CD4-positive, alpha-beta T cell (primary cell): ENCODE measurements at regions not wholly inside any gene's neighbourhood (a gene's known extent, or its start where the extent isn't known, plus 50 kb on each side); places are given as distances from the start of the nearest gene placed in this dataset.

ENCODE experiments used
- ATAC-seq: fragments of 200-7000 bp; cut with Tn5 transposase; one replicate; pipeline ENCODE4 v1.10.0; 2022; ENCODE audit warnings: mild to moderate bottlenecking; ENCODE audit not compliant: poor library complexity
- CTCF ChIA-PET: fragments of 350-600 bp; sonication (Branson Sonifier 250); formaldehyde crosslinking; loops from one replicate; lab custom pipeline; 2021; ENCODE audit warnings: antibody characterized with exemption, inconsistent platforms; lab: Charles Lee
- POLR2A ChIA-PET: fragments of 350-600 bp; sonication (Branson Sonifier 250); formaldehyde crosslinking; loops from one replicate; lab custom pipeline; 2021; ENCODE audit warnings: antibody characterized with exemption, inconsistent platforms; lab: Charles Lee
- DNase-seq, 14 experiments: peaks; one replicate each; pipeline ENCODE4 v3.0.0-alpha.2; 2013 to 2020; ENCODE audit warnings: mixed read lengths in 2 of 14
- H3K27ac ChIP-seq, 2 donors: one replicate each; pipeline versions ENCODE4 v1.5.1 to v1.7.0; 2013; ENCODE audit warnings: low read length in 2 of 2, low read depth in 1 of 2, mild to moderate bottlenecking in 1 of 2
- H3K27me3 ChIP-seq, 2 experiments: 1 replicate in 1 of 2; 2 replicates in 1 of 2; pipeline versions ENCODE4 v1.6.1 to v1.7.0; 2013; ENCODE audit warnings: low read length in 2 of 2, control low read depth in 1 of 2, mild to moderate bottlenecking in 1 of 2, moderate library complexity in 1 of 2; ENCODE audit not compliant: insufficient read depth in 2 of 2, control insufficient read depth in 1 of 2
- H3K36me3 ChIP-seq: one replicate; pipeline ENCODE4 v1.6.1; 2013; ENCODE audit warnings: low read length, control low read depth; ENCODE audit not compliant: insufficient read depth
- H3K4me1 ChIP-seq: one replicate; pipeline ENCODE4 v1.6.1; 2013; ENCODE audit warnings: low read length, control low read depth; ENCODE audit not compliant: insufficient read depth
- H3K4me3 ChIP-seq: one replicate; pipeline ENCODE4 v1.5.1; 2013; ENCODE audit warnings: mild to moderate bottlenecking, low read length, moderate library complexity
- H3K9me3 ChIP-seq, 2 experiments: 1 replicate in 1 of 2; 2 replicates in 1 of 2; pipeline versions ENCODE4 v1.6.1 to v1.7.0; 2013; ENCODE audit warnings: low read length in 2 of 2, mild to moderate bottlenecking in 2 of 2, control low read depth in 1 of 2, moderate library complexity in 1 of 2; ENCODE audit not compliant: control insufficient read depth in 1 of 2, insufficient read depth in 1 of 2
- H3K27ac Mint-ChIP-seq: one replicate; pipeline ENCODE4 v1.8.0; 2020; ENCODE audit warnings: mixed read lengths
- H3K27me3 Mint-ChIP-seq: one replicate; pipeline ENCODE4 v1.8.0; 2021; ENCODE audit warnings: mixed read lengths
- H3K36me3 Mint-ChIP-seq: one replicate; pipeline ENCODE4 v1.8.0; 2021; ENCODE audit warnings: low read depth, mixed read lengths
- H3K4me1 Mint-ChIP-seq: one replicate; pipeline ENCODE4 v1.8.0; 2021; ENCODE audit warnings: low read depth, mixed read lengths
- H3K4me3 Mint-ChIP-seq: one replicate; pipeline ENCODE4 v1.8.0; 2020; ENCODE audit warnings: mild to moderate bottlenecking, mixed read lengths
- H3K9me3 Mint-ChIP-seq: one replicate; pipeline ENCODE4 v1.8.0; 2020; ENCODE audit warnings: mixed read lengths
- intact Hi-C, 2 experiments: fragments of 100-400 bp; cut with DNase I in 1 of 2; cut with micrococcal nuclease in 1 of 2; formaldehyde crosslinking; loops; one replicate each; pipeline versions ENCODE4 v1.15.1 to v1.9.0; 2023 to 2025; cut with DNase I, micrococcal nuclease
- TF ChIP-seq, protein P1 (sequence below): fragments of 200-600 bp; IDR thresholded peaks from one replicate; pipeline ENCODE4 v1.8.0; 2022; ENCODE audit warnings: antibody characterized with exemption, mild to moderate bottlenecking

DNA sequence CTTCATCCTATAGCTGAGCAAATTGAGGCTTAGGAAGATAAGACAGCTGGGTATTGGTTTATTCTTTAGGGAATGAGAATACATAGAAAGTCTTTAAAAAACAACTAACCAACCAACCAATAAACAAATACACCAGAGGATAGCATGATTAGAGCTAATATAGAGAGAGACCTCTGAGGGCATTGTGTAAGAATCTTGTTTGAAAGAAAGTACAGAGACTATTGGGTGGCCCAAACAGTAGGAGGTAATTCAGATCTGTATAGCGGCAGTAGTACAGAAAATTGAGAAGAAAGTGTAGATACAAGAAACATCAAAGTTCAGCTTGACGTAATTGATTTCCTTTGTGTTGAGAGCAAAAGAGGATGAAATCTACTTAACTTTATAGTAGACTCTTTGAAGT lies 1951.0 kb upstream of the ADGRL3 start:
- no peak overlapping the region for H3K27ac Mint-ChIP-seq
- Histone ChIP-seq H3K4me1 (no peaks in the 10 kb centered on the region), H3K36me3 (no peaks in the 10 kb centered on the region), H3K4me3 (no peak overlapping the region), H3K9me3 (peaks cover 0 to 5% of the 10 kb centered on the region in 2 experiments), H3K27me3 (no peaks in the 10 kb centered on the region), H3K27ac (no peak overlapping the region)
- no peak overlapping the region for H3K4me3 Mint-ChIP-seq
- H3K27me3 Mint-ChIP-seq, result no peaks in the 10 kb centered on the region
- POLR2A ChIA-PET, result no interaction called here
- TF ChIP-seq, protein P1, sequence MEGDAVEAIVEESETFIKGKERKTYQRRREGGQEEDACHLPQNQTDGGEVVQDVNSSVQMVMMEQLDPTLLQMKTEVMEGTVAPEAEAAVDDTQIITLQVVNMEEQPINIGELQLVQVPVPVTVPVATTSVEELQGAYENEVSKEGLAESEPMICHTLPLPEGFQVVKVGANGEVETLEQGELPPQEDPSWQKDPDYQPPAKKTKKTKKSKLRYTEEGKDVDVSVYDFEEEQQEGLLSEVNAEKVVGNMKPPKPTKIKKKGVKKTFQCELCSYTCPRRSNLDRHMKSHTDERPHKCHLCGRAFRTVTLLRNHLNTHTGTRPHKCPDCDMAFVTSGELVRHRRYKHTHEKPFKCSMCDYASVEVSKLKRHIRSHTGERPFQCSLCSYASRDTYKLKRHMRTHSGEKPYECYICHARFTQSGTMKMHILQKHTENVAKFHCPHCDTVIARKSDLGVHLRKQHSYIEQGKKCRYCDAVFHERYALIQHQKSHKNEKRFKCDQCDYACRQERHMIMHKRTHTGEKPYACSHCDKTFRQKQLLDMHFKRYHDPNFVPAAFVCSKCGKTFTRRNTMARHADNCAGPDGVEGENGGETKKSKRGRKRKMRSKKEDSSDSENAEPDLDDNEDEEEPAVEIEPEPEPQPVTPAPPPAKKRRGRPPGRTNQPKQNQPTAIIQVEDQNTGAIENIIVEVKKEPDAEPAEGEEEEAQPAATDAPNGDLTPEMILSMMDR, result no peak
- DNase-seq (no peak), ATAC-seq (no peak)
- intact Hi-C loops, result no loop called here
- H3K4me1 Mint-ChIP-seq, result no peaks in the 10 kb centered on the region
- CTCF ChIA-PET, result no interaction called here
- peaks cover 3% of the 10 kb centered on the region for H3K9me3 Mint-ChIP-seq
- no peaks in the 10 kb centered on the region for H3K36me3 Mint-ChIP-seq

DNA sequence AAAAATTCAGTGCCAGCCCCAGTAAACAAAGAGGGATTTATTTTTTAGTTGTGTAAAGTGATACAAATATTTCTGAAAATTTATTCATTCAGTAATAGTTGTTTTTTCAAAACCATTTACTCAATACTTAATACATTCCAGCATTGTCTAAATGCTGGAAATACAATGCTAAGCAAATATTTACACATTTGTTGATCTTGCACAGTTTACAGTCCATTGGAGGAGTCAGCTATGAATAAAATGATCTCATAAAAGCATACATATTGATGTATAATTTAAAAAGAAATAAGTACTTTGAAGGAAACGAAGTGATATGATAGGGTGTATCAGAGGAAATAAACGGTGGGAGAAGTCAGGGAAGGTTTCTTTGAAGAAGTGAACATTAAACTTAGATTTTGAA lies 1942.1 kb upstream of the ADGRL3 start:
- H3K9me3 Mint-ChIP-seq, result peaks cover 2% of the 10 kb centered on the region

DNA sequence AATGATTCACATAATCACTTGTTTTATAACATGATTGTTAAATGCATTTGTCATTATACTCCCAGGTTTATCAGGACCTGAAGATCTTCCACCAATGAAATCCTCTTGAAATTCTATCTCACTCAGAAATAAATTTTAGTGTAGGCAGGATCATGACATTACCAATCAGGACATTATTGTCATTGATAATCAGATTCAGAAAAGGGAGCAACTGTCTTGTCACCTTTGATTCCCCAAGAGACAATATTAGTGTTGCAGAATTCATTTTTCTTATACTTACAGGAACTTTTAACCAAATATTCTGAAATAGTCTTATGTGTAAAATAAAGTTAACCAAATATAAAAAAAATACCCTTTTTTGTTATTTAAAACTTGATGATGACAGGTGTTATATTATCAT lies 1892.5 kb upstream of the ADGRL3 start:
- no peak for ATAC-seq
- H3K27me3 Mint-ChIP-seq, result no peaks in the 10 kb centered on the region
- H3K36me3 ChIP-seq, result no peaks in the 10 kb centered on the region
- no peaks in the 10 kb centered on the region for H3K36me3 Mint-ChIP-seq
- H3K4me3 Mint-ChIP-seq, result no peak overlapping the region
- DNase-seq, result no peak
- H3K9me3 ChIP-seq, result peaks cover 0 to 3% of the 10 kb centered on the region in 2 experiments
- TF ChIP-seq, protein P1, result no peak
- H3K4me1 ChIP-seq, result no peaks in the 10 kb centered on the region
- POLR2A ChIA-PET, result no interaction called here
- peaks cover 9% of the 10 kb centered on the region for H3K9me3 Mint-ChIP-seq
- no peak overlapping the region for H3K4me3 ChIP-seq
- no peak overlapping the region for H3K27ac Mint-ChIP-seq
- intact Hi-C loops, result no loop called here
- H3K27me3 ChIP-seq, result no peaks in the 10 kb centered on the region
- CTCF ChIA-PET, result no interaction called here
- no peaks in the 10 kb centered on the region for H3K4me1 Mint-ChIP-seq
- H3K27ac ChIP-seq, result no peak overlapping the region

More for the DNA sequence above, 1942.1 kb upstream of the ADGRL3 start:
- H3K27me3 ChIP-seq, result no peaks in the 10 kb centered on the region
- H3K4me3 Mint-ChIP-seq, result no peak overlapping the region
- DNase-seq (no peak), ATAC-seq (no peak)
- TF ChIP-seq, protein P1, result no peak
- intact Hi-C loops, result no loop called here
- H3K27ac Mint-ChIP-seq, result no peak overlapping the region
- no peak overlapping the region for H3K27ac ChIP-seq
- POLR2A ChIA-PET, result no interaction called here
- no peaks in the 10 kb centered on the region for H3K36me3 Mint-ChIP-seq
- H3K27me3 Mint-ChIP-seq, result no peaks in the 10 kb centered on the region
- H3K9me3 ChIP-seq, result peaks cover 0 to 5% of the 10 kb centered on the region in 2 experiments
- CTCF ChIA-PET, result no interaction called here
- no peaks in the 10 kb centered on the region for H3K4me1 Mint-ChIP-seq
- H3K4me1 ChIP-seq, result no peaks in the 10 kb centered on the region
- no peak overlapping the region for H3K4me3 ChIP-seq
- no peaks in the 10 kb centered on the region for H3K36me3 ChIP-seq
